ENCODE measurements at regions not wholly inside any gene's neighbourhood (a gene's known extent, or its start where the extent isn't known, plus 50 kb on each side); places are given as distances from the start of the nearest gene placed in this dataset.

DNA sequence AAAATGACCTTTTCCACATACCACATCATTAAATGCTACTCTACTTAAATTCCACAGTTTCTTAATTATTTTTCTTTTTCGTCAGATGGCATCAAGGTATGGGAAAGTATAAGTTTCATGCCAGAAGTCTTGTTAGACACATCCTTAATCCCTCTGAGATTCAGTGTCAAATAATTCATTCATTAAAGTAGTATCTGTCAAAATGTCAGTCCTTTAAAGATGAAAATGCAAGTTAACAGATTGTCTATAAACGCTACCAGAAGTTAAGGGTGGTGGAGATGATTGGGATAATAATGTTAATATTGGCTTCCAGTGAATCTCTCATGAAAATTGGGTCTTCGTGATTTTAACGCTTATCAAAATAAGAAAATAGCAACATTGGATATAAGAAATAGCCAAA, 504.2 kb upstream of the LINC00305 start:
- no peak for TF ChIP-seq CTCF (conservative IDR thresholded peaks at IDR 0.05)
- TF ChIP-seq ZFX (IDR thresholded peaks at IDR 0.05) = no peak
